Activated T-helper 17 cell treated with anti-CD3 and anti-CD28 coated beads, Interleukin-2, amount 50 U/mL, for 72 hours (primary cell): ENCODE measurements at regions not wholly inside any gene's neighbourhood (a gene's known extent, or its start where the extent isn't known, plus 50 kb on each side); places are given as distances from the start of the nearest gene placed in this dataset.

Source experiments
- ATAC-seq: fragments of 150-1000 bp; cut with Tn5 transposase; replicated peaks from 2 replicates; pipeline ENCODE4 v1.10.0; 2021; ENCODE audit warnings: mild to moderate bottlenecking, moderate library complexity
- H3K27ac Mint-ChIP-seq: one replicate; pipeline ENCODE4 v1.8.0; 2022; ENCODE audit warnings: mixed read lengths
- H3K27me3 Mint-ChIP-seq: one replicate; pipeline ENCODE4 v1.8.0; 2022; ENCODE audit warnings: mixed read lengths
- H3K36me3 Mint-ChIP-seq: one replicate; pipeline ENCODE4 v1.8.0; 2022; ENCODE audit warnings: low read depth, mild to moderate bottlenecking, mixed read lengths
- H3K4me1 Mint-ChIP-seq: one replicate; pipeline ENCODE4 v1.8.0; 2022; ENCODE audit warnings: mixed read lengths
- H3K4me3 Mint-ChIP-seq: one replicate; pipeline ENCODE4 v1.8.0; 2022; ENCODE audit warnings: mild to moderate bottlenecking, mixed read lengths
- H3K9me3 Mint-ChIP-seq: one replicate; pipeline ENCODE4 v1.8.0; 2022; ENCODE audit warnings: mixed read lengths

GRCh38 chrX:109855501-109855900 is 122.4 kb upstream of the ACSL4 start:
- Mint-ChIP-seq H3K27ac (no peak overlapping the region), H3K9me3 (no peaks in the 10 kb centered on the region)
- no peak for ATAC-seq

GRCh38 chrX:109856974-109857373 is 123.9 kb upstream of the ACSL4 start:
- Mint-ChIP-seq H3K27me3 (no peaks in the 10 kb centered on the region), H3K36me3 (no peaks in the 10 kb centered on the region), H3K4me1 (no peaks in the 10 kb centered on the region), H3K27ac (no peak overlapping the region), H3K4me3 (no peak overlapping the region), H3K9me3 (no peaks in the 10 kb centered on the region)
- ATAC-seq = no peak

More at GRCh38 chrX:109855501-109855900, 122.4 kb upstream of the ACSL4 start:
- Mint-ChIP-seq H3K4me3 (no peak overlapping the region), H3K4me1 (no peaks in the 10 kb centered on the region), H3K36me3 (no peaks in the 10 kb centered on the region), H3K27me3 (no peaks in the 10 kb centered on the region)

- no peaks in the 10 kb centered on the region for H3K36me3 Mint-ChIP-seq
- no peak overlapping the region for H3K27ac Mint-ChIP-seq
- no peak overlapping the region for H3K4me3 Mint-ChIP-seq
- H3K9me3 Mint-ChIP-seq = no peaks in the 10 kb centered on the region
- ATAC-seq = no peak
- H3K4me1 Mint-ChIP-seq = no peaks in the 10 kb centered on the region
- no peaks in the 10 kb centered on the region for H3K27me3 Mint-ChIP-seq
These were observed 124.6 kb upstream of the ACSL4 start for GRCh38 chrX:109857584-109858228.

- H3K27ac Mint-ChIP-seq = no peak overlapping the region
- H3K4me3 Mint-ChIP-seq = no peak overlapping the region
- no peaks in the 10 kb centered on the region for H3K27me3 Mint-ChIP-seq
- ATAC-seq = no peak
- no peaks in the 10 kb centered on the region for H3K9me3 Mint-ChIP-seq
- H3K36me3 Mint-ChIP-seq = no peaks in the 10 kb centered on the region
- H3K4me1 Mint-ChIP-seq = no peaks in the 10 kb centered on the region
These were observed 125.7 kb upstream of the ACSL4 start for GRCh38 chrX:109858602-109859341.

- Mint-ChIP-seq H3K27ac (no peak overlapping the region), H3K9me3 (no peaks in the 10 kb centered on the region)
These were observed 126.6 kb upstream of the ACSL4 start for GRCh38 chrX:109859651-109860050.

GRCh38 chrX:109862433-109862832 is 129.4 kb upstream of the ACSL4 start:
- Mint-ChIP-seq H3K4me1 (no peaks in the 10 kb centered on the region), H3K27ac (no peak overlapping the region), H3K36me3 (no peaks in the 10 kb centered on the region), H3K9me3 (no peaks in the 10 kb centered on the region), H3K27me3 (peaks cover 3% of the 10 kb centered on the region), H3K4me3 (no peak overlapping the region)
- ATAC-seq = no peak

More at GRCh38 chrX:109859651-109860050, 126.6 kb upstream of the ACSL4 start:
- no peaks in the 10 kb centered on the region for H3K27me3 Mint-ChIP-seq
- H3K4me3 Mint-ChIP-seq = no peak overlapping the region
- no peak for ATAC-seq
- no peaks in the 10 kb centered on the region for H3K36me3 Mint-ChIP-seq
- H3K4me1 Mint-ChIP-seq = no peaks in the 10 kb centered on the region

- Mint-ChIP-seq H3K27ac (no peak overlapping the region), H3K4me1 (no peaks in the 10 kb centered on the region), H3K36me3 (no peaks in the 10 kb centered on the region), H3K9me3 (no peaks in the 10 kb centered on the region), H3K4me3 (no peak overlapping the region), H3K27me3 (peaks cover 3% of the 10 kb centered on the region)
- no peak for ATAC-seq
These were observed 130.8 kb upstream of the ACSL4 start for GRCh38 chrX:109863811-109864210.

- H3K4me3 Mint-ChIP-seq = no peak overlapping the region
- ATAC-seq = no peak
- no peaks in the 10 kb centered on the region for H3K36me3 Mint-ChIP-seq
- H3K27me3 Mint-ChIP-seq = no peaks in the 10 kb centered on the region
- H3K9me3 Mint-ChIP-seq = no peaks in the 10 kb centered on the region
- no peaks in the 10 kb centered on the region for H3K4me1 Mint-ChIP-seq
- no peak overlapping the region for H3K27ac Mint-ChIP-seq
These were observed 131.6 kb upstream of the TMEM164 start for GRCh38 chrX:109871121-109871888.

GRCh38 chrX:109872021-109872732 is 130.7 kb upstream of the TMEM164 start:
- Mint-ChIP-seq H3K27me3 (no peaks in the 10 kb centered on the region), H3K4me1 (no peaks in the 10 kb centered on the region), H3K36me3 (no peaks in the 10 kb centered on the region), H3K27ac (no peak overlapping the region), H3K4me3 (no peak overlapping the region), H3K9me3 (no peaks in the 10 kb centered on the region)
- no peak for ATAC-seq

- H3K27ac Mint-ChIP-seq = no peak overlapping the region
- H3K36me3 Mint-ChIP-seq = no peaks in the 10 kb centered on the region
- H3K4me3 Mint-ChIP-seq = no peak overlapping the region
- no peaks in the 10 kb centered on the region for H3K9me3 Mint-ChIP-seq
- no peak for ATAC-seq
- no peaks in the 10 kb centered on the region for H3K27me3 Mint-ChIP-seq
- H3K4me1 Mint-ChIP-seq = no peaks in the 10 kb centered on the region
These were observed 129.3 kb upstream of the TMEM164 start for GRCh38 chrX:109873574-109873973.

GRCh38 chrX:109873983-109874382 is 128.9 kb upstream of the TMEM164 start:
- Mint-ChIP-seq H3K4me3 (no peak overlapping the region), H3K27ac (no peak overlapping the region), H3K9me3 (no peaks in the 10 kb centered on the region), H3K4me1 (no peaks in the 10 kb centered on the region), H3K36me3 (no peaks in the 10 kb centered on the region), H3K27me3 (no peaks in the 10 kb centered on the region)
- ATAC-seq = no peak

- Mint-ChIP-seq H3K4me1 (no peaks in the 10 kb centered on the region), H3K27ac (no peak overlapping the region), H3K9me3 (no peaks in the 10 kb centered on the region), H3K27me3 (no peaks in the 10 kb centered on the region), H3K4me3 (no peak overlapping the region), H3K36me3 (no peaks in the 10 kb centered on the region)
- no peak for ATAC-seq
These were observed 128.4 kb upstream of the TMEM164 start for GRCh38 chrX:109874548-109874947.

GRCh38 chrX:109875831-109876230 is 127.1 kb upstream of the TMEM164 start:
- Mint-ChIP-seq H3K27me3 (peaks cover 4% of the 10 kb centered on the region), H3K4me1 (no peaks in the 10 kb centered on the region), H3K27ac (no peak overlapping the region), H3K4me3 (no peak overlapping the region), H3K36me3 (no peaks in the 10 kb centered on the region), H3K9me3 (no peaks in the 10 kb centered on the region)
- ATAC-seq = no peak

- H3K4me3 Mint-ChIP-seq = no peak overlapping the region
- no peak overlapping the region for H3K27ac Mint-ChIP-seq
- H3K9me3 Mint-ChIP-seq = no peaks in the 10 kb centered on the region
- ATAC-seq = no peak
- peaks cover 4% of the 10 kb centered on the region for H3K27me3 Mint-ChIP-seq
- no peaks in the 10 kb centered on the region for H3K36me3 Mint-ChIP-seq
- no peaks in the 10 kb centered on the region for H3K4me1 Mint-ChIP-seq
These were observed 124.7 kb upstream of the TMEM164 start for GRCh38 chrX:109878236-109878635.
